A204.1 (cell line): ENCODE measurements at regions not wholly inside any gene's neighbourhood (a gene's known extent, or its start where the extent isn't known, plus 50 kb on each side); places are given as distances from the start of the nearest gene placed in this dataset.

Experiments
- FAIRE-seq: peaks from 2 replicates; lab custom pipeline; 2012; peaks lifted over from hg19 to GRCh38; lab: Jason Lieb, UNC

GRCh38 chr9:673264-673965, 168.1 kb upstream of the DMRT1 start:
- FAIRE-seq, result no peak

GRCh38 chr9:673966-674526, 167.5 kb upstream of the DMRT1 start:
- peak; percentile 21 for FAIRE-seq

- FAIRE-seq, result no peak
Observed at GRCh38 chr9:675697-676370, 165.7 kb upstream of the DMRT1 start.

GRCh38 chr9:676780-677438, 164.6 kb upstream of the DMRT1 start:
- no peak for FAIRE-seq

GRCh38 chr9:677461-678097, 163.9 kb upstream of the DMRT1 start:
- peak; percentile 37 for FAIRE-seq

GRCh38 chr9:678897-679296, 162.6 kb upstream of the DMRT1 start:
- FAIRE-seq, result no peak

GRCh38 chr9:679462-679861, 162.0 kb upstream of the DMRT1 start:
- no peak for FAIRE-seq

- no peak for FAIRE-seq
Observed at GRCh38 chr9:680106-680505, 161.4 kb upstream of the DMRT1 start.

GRCh38 chr9:682633-683508, 158.6 kb upstream of the DMRT1 start:
- peak; percentile 11 for FAIRE-seq

GRCh38 chr9:683509-684021, 157.9 kb upstream of the DMRT1 start:
- FAIRE-seq, result peak; percentile 3

- no peak for FAIRE-seq
Observed at GRCh38 chr9:684054-684890, 157.2 kb upstream of the DMRT1 start.

GRCh38 chr9:684941-685340, 156.6 kb upstream of the DMRT1 start:
- peak; percentile 99 for FAIRE-seq

GRCh38 chr9:686321-686813, 155.1 kb upstream of the DMRT1 start:
- FAIRE-seq, result peak; percentile 40

- no peak for FAIRE-seq
Observed at GRCh38 chr9:687034-687785, 154.3 kb upstream of the DMRT1 start.

- FAIRE-seq, result no peak
Observed at GRCh38 chr9:687994-688393, 153.5 kb upstream of the DMRT1 start.

- no peak for FAIRE-seq
Observed at GRCh38 chr9:690517-691111, 150.9 kb upstream of the DMRT1 start.

- FAIRE-seq, result no peak
Observed at GRCh38 chr9:691825-692400, 149.6 kb upstream of the DMRT1 start.

- FAIRE-seq, result no peak
Observed at GRCh38 chr9:692636-693129, 148.8 kb upstream of the DMRT1 start.
